GM12891 (cell line): ENCODE measurements at regions not wholly inside any gene's neighbourhood (a gene's known extent, or its start where the extent isn't known, plus 50 kb on each side); places are given as distances from the start of the nearest gene placed in this dataset.
"Not testable (repeated sequence)": the region's sequence is repeated elsewhere in the genome, so short reads cannot be mapped to it uniquely, and the experiment has no call there.

ENCODE experiments used
- DNase-seq: peaks from one replicate; pipeline ENCODE4 v3.0.0; 2011; ENCODE audit warnings: low spot score; ENCODE audit not compliant: insufficient read length
- FAIRE-seq: peaks from 2 replicates; lab custom pipeline; 2011; peaks lifted over from hg19 to GRCh38; lab: Jason Lieb, UNC
- PAX5 ChIP-seq: IDR thresholded peaks from 2 replicates; pipeline ENCODE4 v1.6.1; 2011; ENCODE audit warnings: low read length, moderate library complexity, mild to moderate bottlenecking; ENCODE audit not compliant: insufficient read depth, severe bottlenecking
- POLR2A ChIP-seq: IDR thresholded peaks from 2 replicates; pipeline ENCODE4 v1.6.1; 2011; ENCODE audit warnings: low read depth, low read length, control low read depth
- POLR2AphosphoS5 ChIP-seq: IDR thresholded peaks from 2 replicates; pipeline ENCODE4 v1.6.1; 2011; ENCODE audit warnings: low read depth, low read length, control low read depth
- POU2F2 ChIP-seq: IDR thresholded peaks from 2 replicates; pipeline ENCODE4 v1.6.1; 2011; ENCODE audit warnings: low read depth, mild to moderate bottlenecking, control low read depth, low read length, moderate library complexity
- SPI1 ChIP-seq: IDR thresholded peaks from 2 replicates; pipeline ENCODE4 v1.6.1; 2011; ENCODE audit warnings: low read depth, low read length, control low read depth
- TAF1 ChIP-seq: IDR thresholded peaks from 2 replicates; pipeline ENCODE4 v1.6.1; 2011; ENCODE audit warnings: low read depth, low read length, control low read depth

GRCh38 chr14:71789005-71789404 is 143.2 kb upstream of the RGS6 start:
- TF ChIP-seq PAX5 = no peak
- no peak for TF ChIP-seq SPI1
- no peak for TF ChIP-seq POU2F2
- no peak for TF ChIP-seq POLR2A
- TF ChIP-seq TAF1 = no peak
- TF ChIP-seq POLR2AphosphoS5 = no peak
- DNase-seq = no peak
- FAIRE-seq = no peak

DNA sequence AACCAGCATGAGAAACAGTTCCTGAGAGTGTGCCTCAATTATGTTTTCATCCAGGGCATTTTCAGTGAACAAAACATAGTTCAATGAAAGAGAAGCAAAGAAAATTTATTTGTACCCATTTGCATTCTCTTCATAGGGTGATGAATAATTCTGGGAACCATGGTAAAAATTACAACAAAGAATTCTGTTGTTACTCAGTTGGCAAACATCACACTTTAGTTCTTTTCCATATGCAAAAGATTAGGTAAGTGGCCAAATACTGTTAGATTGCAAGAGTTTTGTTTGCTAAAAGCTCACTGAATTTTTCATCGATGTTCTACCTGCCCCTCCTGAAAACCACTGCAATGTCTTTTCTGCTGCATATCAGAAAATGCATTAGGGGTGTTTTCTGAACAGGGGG is 132.4 kb upstream of the RGS6 start:
- DNase-seq (no peak), FAIRE-seq (no peak)
- no peak for TF ChIP-seq SPI1
- no peak for TF ChIP-seq PAX5
- TF ChIP-seq TAF1 = no peak
- TF ChIP-seq POLR2AphosphoS5 = no peak
- no peak for TF ChIP-seq POU2F2
- no peak for TF ChIP-seq POLR2A

- no peak for DNase-seq
- no peak for FAIRE-seq
- no peak for TF ChIP-seq POLR2A
- no peak for TF ChIP-seq SPI1
- TF ChIP-seq TAF1 = no peak
- TF ChIP-seq PAX5 = no peak
- no peak for TF ChIP-seq POU2F2
- no peak for TF ChIP-seq POLR2AphosphoS5
Observed at GRCh38 chr14:71800878-71801277, 131.4 kb upstream of the RGS6 start.

GRCh38 chr14:71803539-71804260 is 128.5 kb upstream of the RGS6 start:
- FAIRE-seq (no peak), DNase-seq (no peak)
- TF ChIP-seq POLR2AphosphoS5 (no peak), SPI1 (no peak), PAX5 (no peak), TAF1 (no peak), POU2F2 (no peak), POLR2A (no peak)

- DNase-seq = no peak
- no peak for TF ChIP-seq SPI1
- no peak for TF ChIP-seq PAX5
- TF ChIP-seq POLR2A = no peak
- TF ChIP-seq POU2F2 = no peak
- TF ChIP-seq TAF1 = no peak
- no peak for TF ChIP-seq POLR2AphosphoS5
- no peak for FAIRE-seq
Observed at GRCh38 chr14:71804992-71805391, 127.2 kb upstream of the RGS6 start.

DNA sequence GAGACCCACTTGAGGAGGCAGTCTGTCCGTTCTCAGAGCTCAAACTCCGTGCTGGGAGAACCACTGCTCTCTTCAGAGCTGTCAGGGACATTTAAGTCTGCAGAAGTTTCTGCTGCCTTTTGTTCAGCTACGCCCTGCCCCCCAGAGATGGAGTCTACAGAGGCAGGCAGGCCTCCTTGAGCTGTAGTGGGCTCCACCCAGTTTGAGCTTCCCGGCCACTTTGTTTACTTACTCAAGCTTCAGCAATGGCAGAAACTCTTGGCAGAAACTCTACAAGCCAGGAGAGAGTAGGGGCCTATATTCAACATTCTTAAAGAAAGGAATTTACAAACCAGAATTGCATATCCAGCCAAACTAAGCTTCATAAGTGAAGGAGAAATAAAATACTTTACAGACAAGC is 125.2 kb upstream of the RGS6 start:
- not testable (repeated sequence) for DNase-seq, FAIRE-seq

DNA sequence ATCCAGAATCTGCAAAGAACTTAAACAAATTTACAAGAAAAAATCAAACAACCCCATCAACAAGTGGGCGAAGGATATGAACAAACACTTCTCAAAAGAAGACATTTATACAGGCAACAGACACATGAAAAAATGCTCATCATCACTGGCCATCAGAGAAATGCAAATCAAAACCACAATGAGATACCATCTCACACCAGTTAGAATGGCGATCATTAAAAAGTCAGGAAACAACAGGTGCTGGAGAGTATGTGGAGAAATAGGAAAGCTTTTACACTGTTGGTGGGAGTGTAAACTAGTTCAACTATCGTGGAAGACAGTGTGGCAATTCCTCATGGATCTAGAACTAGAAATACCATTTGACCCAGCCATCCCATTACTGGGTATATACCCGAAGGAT is 121.4 kb upstream of the RGS6 start:
- FAIRE-seq = not testable (repeated sequence)

DNA sequence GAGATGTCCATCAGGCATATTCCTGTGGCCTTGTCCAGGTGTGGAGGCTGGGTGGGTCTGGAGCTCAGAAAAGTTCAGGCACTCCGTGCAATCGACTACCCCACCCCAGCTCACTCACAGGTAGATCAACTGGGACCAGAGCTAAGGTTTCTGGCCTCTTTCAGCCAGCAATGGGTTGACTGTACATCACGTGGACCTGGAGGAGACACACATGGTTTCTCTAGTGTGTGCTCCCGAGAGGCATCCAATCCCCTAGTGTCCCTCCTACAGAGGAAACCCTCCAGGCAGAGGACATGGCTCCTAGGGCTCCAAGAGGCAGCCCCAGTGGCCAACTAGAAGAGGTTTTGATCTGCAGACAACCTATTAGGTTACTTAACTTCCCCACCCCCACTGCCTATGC is 119.5 kb upstream of the RGS6 start:
- DNase-seq (no peak), FAIRE-seq (no peak)
- TF ChIP-seq POLR2AphosphoS5 (no peak), PAX5 (no peak), TAF1 (no peak), POU2F2 (no peak)

More for the DNA sequence above, 121.4 kb upstream of the RGS6 start:
- DNase-seq = not testable (repeated sequence)

- FAIRE-seq (no peak), DNase-seq (no peak)
- no peak for TF ChIP-seq POLR2AphosphoS5
Observed at GRCh38 chr14:71815110-71815509, 117.1 kb upstream of the RGS6 start.

DNA sequence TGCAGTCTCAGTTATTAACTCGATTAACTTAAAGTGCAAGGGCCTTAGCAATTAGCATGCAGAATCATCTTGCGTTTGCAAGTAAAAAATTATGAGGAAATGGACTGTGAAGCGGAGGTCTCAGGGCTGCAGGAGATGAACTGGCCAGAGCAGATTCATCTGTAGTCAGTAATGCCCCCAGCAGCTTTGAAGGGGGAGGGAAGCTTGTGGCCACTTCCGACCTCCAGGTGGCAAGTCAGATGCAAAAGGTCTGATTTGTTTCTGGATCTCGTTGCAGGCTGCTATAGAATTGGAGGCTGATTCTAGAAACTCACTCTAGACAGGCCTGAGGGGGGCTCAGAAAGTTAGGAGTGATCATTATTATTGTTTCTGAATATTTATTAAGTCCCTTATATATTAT is 107.4 kb upstream of the RGS6 start:
- FAIRE-seq (no peak), DNase-seq (no peak)
- TF ChIP-seq POU2F2 (no peak), PAX5 (no peak), POLR2A (no peak), SPI1 (no peak), POLR2AphosphoS5 (no peak), TAF1 (no peak)
